IgD-negative memory B cell (primary cell): ENCODE measurements at regions not wholly inside any gene's neighbourhood (a gene's known extent, or its start where the extent isn't known, plus 50 kb on each side); places are given as distances from the start of the nearest gene placed in this dataset.

Experiments
- H3K27ac Mint-ChIP-seq, 3 donors: one replicate each; pipeline ENCODE4 v1.8.0; 2020 to 2022; ENCODE audit warnings: mild to moderate bottlenecking in 3 of 3, mixed read lengths in 3 of 3, moderate library complexity in 1 of 3
- H3K27me3 Mint-ChIP-seq: one replicate; pipeline ENCODE4 v1.8.0; 2021; ENCODE audit warnings: mixed read lengths
- H3K36me3 Mint-ChIP-seq: one replicate; pipeline ENCODE4 v1.8.0; 2020; ENCODE audit warnings: mild to moderate bottlenecking, mixed read lengths
- H3K4me1 Mint-ChIP-seq, 3 donors: one replicate each; pipeline ENCODE4 v1.8.0; 2020 to 2022; ENCODE audit warnings: mixed read lengths in 3 of 3, mild to moderate bottlenecking in 1 of 3
- H3K4me3 Mint-ChIP-seq, 4 donors: one replicate each; pipeline ENCODE4 v1.8.0; 2020 to 2022; ENCODE audit warnings: mild to moderate bottlenecking in 4 of 4, mixed read lengths in 4 of 4, moderate library complexity in 3 of 4
- H3K9me3 Mint-ChIP-seq, 3 donors: one replicate each; pipeline ENCODE4 v1.8.0; 2020 to 2021; ENCODE audit warnings: mixed read lengths in 3 of 3, mild to moderate bottlenecking in 1 of 3

DNA sequence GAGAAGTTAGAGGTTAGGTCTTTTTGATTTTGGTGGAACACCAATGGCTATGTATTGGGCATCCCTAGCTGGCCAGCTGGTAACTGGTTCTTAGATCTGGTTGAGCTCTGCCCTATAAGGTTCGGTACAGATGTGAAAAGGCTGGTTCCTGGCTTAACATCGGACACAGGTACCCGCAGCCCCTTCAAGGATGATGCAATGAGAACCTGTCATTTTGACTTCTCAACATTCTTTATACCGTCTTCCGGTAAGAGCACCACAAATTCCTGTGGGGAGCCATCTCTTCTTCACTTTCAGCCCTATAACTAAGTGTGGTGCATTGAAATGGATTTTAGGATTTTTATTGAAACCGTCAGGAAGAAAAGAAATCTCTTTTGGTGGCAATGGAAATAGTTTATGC lies 222.8 kb downstream of the ADAMTS9 start:
- H3K36me3 Mint-ChIP-seq, result no peaks in the 10 kb centered on the region

DNA sequence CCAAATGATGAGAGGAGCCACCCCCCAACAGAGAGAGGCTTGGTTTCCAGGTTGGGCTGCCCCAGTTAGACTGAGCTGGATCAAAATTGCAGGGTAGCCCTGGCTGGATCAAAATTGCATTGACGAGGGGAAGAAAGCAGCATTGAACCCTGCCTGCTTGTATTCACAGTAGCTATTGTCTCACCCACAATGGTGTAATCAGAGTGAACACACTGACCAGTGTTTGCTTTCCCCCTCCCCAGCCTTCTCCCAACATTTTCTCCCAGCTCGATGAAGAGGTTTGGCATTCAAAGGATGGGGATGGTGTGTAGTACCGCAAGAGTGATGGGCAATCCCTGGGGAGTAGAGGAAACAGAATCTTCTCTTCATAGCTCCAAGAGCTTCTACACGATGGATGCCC lies 223.8 kb downstream of the ADAMTS9 start:
- Mint-ChIP-seq H3K27ac (no peak overlapping the region), H3K9me3 (no peaks in the 10 kb centered on the region), H3K4me3 (no peak overlapping the region), H3K36me3 (no peaks in the 10 kb centered on the region), H3K27me3 (peaks cover 6% of the 10 kb centered on the region), H3K4me1 (peaks cover 0 to 4% (median 0%) of the 10 kb centered on the region in 3 donors)

More for the DNA sequence above, 222.8 kb downstream of the ADAMTS9 start:
- Mint-ChIP-seq H3K4me1 (peaks cover 0 to 4% (median 0%) of the 10 kb centered on the region in 3 donors), H3K27ac (no peak overlapping the region), H3K27me3 (peaks cover 11% of the 10 kb centered on the region), H3K4me3 (no peak overlapping the region), H3K9me3 (no peaks in the 10 kb centered on the region)

DNA sequence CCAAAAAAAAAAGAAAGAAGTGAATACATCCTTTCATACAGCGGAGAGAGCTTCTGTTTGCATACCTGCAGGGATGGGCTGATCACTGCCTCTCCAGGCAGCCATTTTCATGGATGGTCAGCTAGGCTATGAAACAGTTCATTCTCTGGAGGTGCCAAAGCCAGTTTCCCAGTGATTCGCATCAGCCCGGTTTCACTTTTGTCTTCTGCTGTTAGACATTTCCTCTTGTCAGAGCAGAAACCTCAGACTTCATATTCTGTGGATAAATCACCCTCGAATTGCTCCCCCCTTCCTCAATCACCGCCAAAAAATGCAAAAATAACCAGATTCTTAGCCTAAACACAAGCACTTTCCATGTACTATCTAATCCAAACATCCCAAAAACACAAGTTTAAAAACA lies 225.6 kb downstream of the ADAMTS9 start:
- no peaks in the 10 kb centered on the region for H3K9me3 Mint-ChIP-seq
- H3K4me1 Mint-ChIP-seq, result peaks cover 0 to 4% (median 0%) of the 10 kb centered on the region in 3 donors
- peaks cover 6% of the 10 kb centered on the region for H3K27me3 Mint-ChIP-seq
- no peak overlapping the region for H3K4me3 Mint-ChIP-seq
- H3K27ac Mint-ChIP-seq, result no peak overlapping the region
- no peaks in the 10 kb centered on the region for H3K36me3 Mint-ChIP-seq

DNA sequence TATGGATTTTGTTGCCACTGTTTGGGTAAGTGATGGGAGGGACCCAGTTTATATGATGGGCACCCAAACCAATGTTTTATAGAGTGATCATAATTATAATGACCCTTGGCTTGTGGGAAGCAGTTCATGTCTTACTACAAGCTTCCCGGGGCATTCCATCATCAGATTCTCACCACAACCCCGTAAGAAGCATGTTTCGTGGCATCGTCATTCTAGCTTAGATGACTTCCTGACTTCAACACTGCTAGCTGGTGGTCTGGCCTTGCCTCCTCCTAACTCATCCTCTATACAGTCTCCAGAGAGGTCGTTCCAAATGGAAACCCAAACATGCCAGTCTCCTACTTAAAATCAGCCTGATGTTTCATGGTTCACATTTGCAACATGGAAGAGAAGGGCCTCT lies 226.9 kb downstream of the ADAMTS9 start:
- Mint-ChIP-seq H3K27me3 (peaks cover 6% of the 10 kb centered on the region), H3K27ac (no peak overlapping the region)

DNA sequence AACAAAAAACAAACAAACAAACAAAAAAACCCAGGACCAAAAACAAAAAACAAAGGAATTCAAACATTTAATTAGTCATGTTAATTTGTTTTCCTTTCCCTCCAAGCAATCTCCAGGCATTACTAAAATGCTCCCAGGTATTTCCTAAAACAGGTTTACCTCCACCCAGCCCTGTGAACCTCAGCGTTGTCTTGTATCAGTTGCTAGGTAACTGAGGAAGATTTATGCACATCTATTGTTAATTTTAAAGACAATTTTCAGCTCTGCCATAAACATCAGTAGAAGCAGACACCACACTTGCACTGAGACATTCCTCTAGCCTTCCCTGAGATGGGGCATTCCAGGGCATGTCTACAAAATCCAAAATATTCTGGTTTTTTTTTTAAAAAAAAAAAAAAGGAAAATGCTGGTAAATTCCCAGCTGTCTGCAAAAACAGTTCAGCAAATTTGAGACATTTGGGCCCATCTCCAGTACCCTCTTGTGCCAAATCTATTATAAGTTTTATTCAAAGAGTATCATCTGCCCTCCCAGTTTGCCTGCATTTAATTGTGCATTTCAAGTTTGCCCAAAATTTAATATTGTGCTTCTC lies 227.6 kb downstream of the ADAMTS9 start:
- Mint-ChIP-seq H3K9me3 (no peaks in the 10 kb centered on the region), H3K4me1 (peaks cover 0 to 4% (median 3%) of the 10 kb centered on the region in 3 donors), H3K27ac (no peak overlapping the region), H3K4me3 (no peak overlapping the region), H3K36me3 (no peaks in the 10 kb centered on the region), H3K27me3 (peaks cover 6% of the 10 kb centered on the region)

More for the DNA sequence above, 226.9 kb downstream of the ADAMTS9 start:
- H3K36me3 Mint-ChIP-seq, result no peaks in the 10 kb centered on the region
- no peak overlapping the region for H3K4me3 Mint-ChIP-seq
- no peaks in the 10 kb centered on the region for H3K9me3 Mint-ChIP-seq
- peaks cover 0 to 4% (median 0%) of the 10 kb centered on the region in 3 donors for H3K4me1 Mint-ChIP-seq

DNA sequence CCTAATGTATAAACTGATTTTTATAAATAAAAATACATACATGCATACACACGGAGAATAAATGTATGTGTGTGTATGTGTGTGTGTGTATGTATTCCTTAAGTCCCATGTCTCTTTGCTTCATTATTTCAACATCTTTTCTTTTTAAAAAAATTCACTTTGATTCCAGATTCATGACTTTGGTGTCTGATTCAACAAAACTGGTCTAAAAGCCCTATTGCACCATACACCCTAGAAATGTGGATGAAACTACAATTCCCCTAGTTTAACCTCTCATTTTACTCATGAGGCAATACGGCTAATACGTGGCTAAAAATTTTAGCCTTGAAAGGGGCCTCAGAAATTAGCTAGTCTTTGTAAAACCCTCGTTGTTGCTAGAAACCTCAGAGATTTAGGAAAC lies 228.1 kb downstream of the ADAMTS9 start:
- Mint-ChIP-seq H3K4me1 (peaks cover 0 to 4% (median 3%) of the 10 kb centered on the region in 3 donors), H3K27me3 (peaks cover 4% of the 10 kb centered on the region), H3K36me3 (no peaks in the 10 kb centered on the region), H3K27ac (no peak overlapping the region), H3K9me3 (no peaks in the 10 kb centered on the region), H3K4me3 (no peak overlapping the region)

DNA sequence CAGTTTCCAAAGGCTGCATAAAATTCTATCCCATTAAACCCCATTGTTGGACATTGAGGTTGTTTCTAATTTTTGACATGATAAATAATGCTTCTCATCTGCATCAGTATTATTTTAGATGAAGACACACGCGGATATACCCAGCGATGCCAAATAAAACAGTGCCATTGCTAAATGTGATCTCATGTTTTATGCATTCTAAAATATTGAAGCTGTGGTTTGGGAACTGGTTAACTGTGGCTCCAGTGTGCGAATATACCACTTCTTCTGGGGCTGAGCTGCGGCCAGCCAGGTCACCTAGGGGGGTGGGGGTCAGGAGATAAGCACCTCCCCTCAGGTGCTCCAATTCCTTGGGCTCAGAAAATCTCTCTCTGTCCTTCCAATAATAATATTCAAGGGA lies 230.0 kb downstream of the ADAMTS9 start:
- H3K27ac Mint-ChIP-seq, result no peak overlapping the region
- peaks cover 1 to 4% (median 3%) of the 10 kb centered on the region in 3 donors for H3K4me1 Mint-ChIP-seq
- peaks cover 4% of the 10 kb centered on the region for H3K27me3 Mint-ChIP-seq
- H3K4me3 Mint-ChIP-seq, result no peak overlapping the region
- H3K9me3 Mint-ChIP-seq, result no peaks in the 10 kb centered on the region
- peaks cover 1% of the 10 kb centered on the region for H3K36me3 Mint-ChIP-seq

DNA sequence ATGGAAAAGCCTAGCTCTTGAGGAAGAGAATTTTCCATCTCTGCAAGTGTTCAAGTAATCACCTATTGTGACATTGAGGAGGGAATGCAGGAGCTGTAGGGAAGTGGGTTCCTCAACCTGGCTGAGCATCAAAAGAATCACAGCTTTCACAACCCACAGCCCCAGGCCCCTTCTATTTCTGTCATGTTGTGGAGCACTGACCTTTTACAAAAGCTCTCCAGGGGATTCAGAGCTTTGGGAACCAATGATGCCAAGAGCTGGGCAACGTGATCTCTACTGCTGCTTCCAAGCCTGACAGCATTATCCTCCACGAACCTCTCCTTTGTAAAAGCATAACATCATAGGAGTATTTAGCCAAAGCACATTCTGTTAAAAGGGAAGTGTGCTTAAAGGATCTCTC lies 231.1 kb downstream of the ADAMTS9 start:
- H3K9me3 Mint-ChIP-seq, result no peaks in the 10 kb centered on the region
- H3K27ac Mint-ChIP-seq, result no peak overlapping the region
- peaks cover 2% of the 10 kb centered on the region for H3K27me3 Mint-ChIP-seq
- peaks cover 0 to 3% (median 1%) of the 10 kb centered on the region in 3 donors for H3K4me1 Mint-ChIP-seq
- H3K4me3 Mint-ChIP-seq, result no peak overlapping the region
- H3K36me3 Mint-ChIP-seq, result peaks cover 1% of the 10 kb centered on the region

DNA sequence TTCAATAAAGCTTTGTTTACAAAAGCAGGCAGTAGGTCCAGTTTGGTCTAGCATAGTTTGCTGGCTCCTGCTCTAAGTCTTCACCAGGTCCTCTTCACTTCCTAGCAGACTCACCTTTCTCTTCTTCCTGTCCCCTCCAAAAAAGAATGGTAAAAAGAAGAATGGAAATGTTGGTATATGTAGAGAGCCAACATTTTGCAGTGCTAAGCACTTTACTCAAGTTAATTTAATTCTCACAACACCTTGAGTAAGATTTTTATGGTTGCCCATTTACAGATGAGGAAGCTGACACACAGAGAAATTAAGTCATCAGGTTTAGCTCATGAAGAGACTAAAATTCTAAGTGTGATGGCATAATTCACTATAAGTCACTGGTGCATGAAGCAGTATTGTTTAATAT lies 230.1 kb upstream of the PRICKLE2 start:
- no peak overlapping the region for H3K4me3 Mint-ChIP-seq
- no peaks in the 10 kb centered on the region for H3K9me3 Mint-ChIP-seq
- no peak overlapping the region for H3K27ac Mint-ChIP-seq
- H3K27me3 Mint-ChIP-seq, result peaks cover 3% of the 10 kb centered on the region
- H3K36me3 Mint-ChIP-seq, result peaks cover 1% of the 10 kb centered on the region
- H3K4me1 Mint-ChIP-seq, result peaks cover 0 to 3% (median 1%) of the 10 kb centered on the region in 3 donors

DNA sequence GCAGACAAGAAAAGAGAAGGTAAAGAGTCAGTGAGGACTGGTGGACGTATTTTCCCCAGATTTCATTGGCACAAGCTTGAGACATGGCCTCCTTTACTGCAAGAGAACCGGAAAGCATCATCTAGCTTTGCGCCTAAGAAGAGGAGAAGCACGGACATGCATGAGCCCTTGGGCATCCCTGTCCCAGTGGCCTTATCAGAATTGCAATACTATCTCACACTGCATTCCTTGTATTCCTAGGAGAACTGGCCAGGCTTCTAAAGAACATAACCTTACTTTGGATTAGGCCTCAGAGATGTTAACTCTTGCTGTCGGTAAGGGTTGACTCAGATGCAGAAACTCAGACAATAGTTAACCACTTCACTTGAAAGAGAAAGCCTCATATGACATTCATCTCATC lies 229.5 kb upstream of the PRICKLE2 start:
- H3K9me3 Mint-ChIP-seq, result no peaks in the 10 kb centered on the region
- H3K27me3 Mint-ChIP-seq, result peaks cover 4% of the 10 kb centered on the region
- peaks cover 0 to 3% (median 1%) of the 10 kb centered on the region in 3 donors for H3K4me1 Mint-ChIP-seq
- H3K36me3 Mint-ChIP-seq, result peaks cover 1% of the 10 kb centered on the region
- no peak overlapping the region for H3K27ac Mint-ChIP-seq
- no peak overlapping the region for H3K4me3 Mint-ChIP-seq

DNA sequence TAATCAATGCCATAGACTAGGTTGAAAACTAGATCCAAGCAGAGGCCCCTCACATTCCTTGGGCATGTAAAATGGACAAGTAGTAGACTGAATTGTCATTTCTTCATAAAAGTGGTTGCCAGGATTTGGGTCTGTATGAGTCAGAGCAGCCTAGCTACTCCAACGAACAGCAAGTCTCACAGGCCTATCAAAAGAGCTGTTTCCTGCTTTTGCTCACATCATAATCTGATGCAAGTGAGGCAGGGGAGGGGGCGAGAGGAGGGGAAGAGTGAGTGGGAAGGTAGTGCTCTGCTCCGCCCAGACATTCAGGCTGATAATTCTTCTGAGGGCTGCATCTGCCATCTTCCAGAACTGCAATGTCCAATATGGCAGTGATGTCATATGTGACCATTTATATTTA lies 228.9 kb upstream of the PRICKLE2 start:
- H3K9me3 Mint-ChIP-seq, result no peaks in the 10 kb centered on the region
- H3K27me3 Mint-ChIP-seq, result peaks cover 4% of the 10 kb centered on the region
- H3K4me3 Mint-ChIP-seq, result no peak overlapping the region
- H3K4me1 Mint-ChIP-seq, result peaks cover 0 to 3% (median 1%) of the 10 kb centered on the region in 3 donors
- H3K36me3 Mint-ChIP-seq, result peaks cover 1% of the 10 kb centered on the region
- no peak overlapping the region for H3K27ac Mint-ChIP-seq

DNA sequence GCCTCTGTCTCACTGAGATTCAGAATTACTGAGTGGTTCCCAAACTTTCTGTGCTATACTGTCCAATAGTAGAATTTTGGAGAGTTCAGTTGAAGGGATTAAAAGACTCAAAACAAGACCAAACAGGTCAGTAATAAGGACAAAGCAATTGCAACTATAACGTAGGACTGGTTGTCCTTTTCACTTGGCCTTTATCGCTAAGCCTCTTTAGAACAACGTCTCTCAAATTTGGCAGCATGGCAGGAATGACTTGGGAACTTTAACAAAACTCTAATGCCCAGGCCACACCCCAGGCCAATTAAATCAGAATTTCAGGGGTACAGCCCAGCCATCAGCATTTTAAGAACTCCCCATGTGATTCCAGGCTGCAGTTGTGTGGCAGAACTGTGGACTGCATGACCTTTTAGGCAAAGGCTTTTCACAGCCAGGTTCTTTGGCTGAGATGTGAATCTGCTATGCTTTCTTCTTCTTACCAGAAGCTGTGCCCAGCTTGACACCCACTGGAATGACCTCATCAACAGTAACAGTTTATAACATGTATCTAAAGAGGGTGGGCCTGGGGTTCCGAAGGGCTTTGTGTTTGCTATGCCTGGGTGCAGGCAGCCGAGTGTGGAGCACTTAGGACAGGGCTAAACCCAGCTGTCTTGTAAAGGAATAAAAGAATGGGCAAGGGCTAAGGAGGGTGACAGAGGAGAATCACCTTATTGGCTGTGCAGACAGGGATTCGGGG lies 226.2 kb upstream of the PRICKLE2 start:
- peaks cover 1% of the 10 kb centered on the region for H3K36me3 Mint-ChIP-seq
- peaks cover 1 to 4% (median 3%) of the 10 kb centered on the region in 3 donors for H3K4me1 Mint-ChIP-seq
- no peak overlapping the region for H3K4me3 Mint-ChIP-seq
- H3K9me3 Mint-ChIP-seq, result no peaks in the 10 kb centered on the region
- H3K27me3 Mint-ChIP-seq, result peaks cover 6% of the 10 kb centered on the region
- H3K27ac Mint-ChIP-seq, result no peak overlapping the region

DNA sequence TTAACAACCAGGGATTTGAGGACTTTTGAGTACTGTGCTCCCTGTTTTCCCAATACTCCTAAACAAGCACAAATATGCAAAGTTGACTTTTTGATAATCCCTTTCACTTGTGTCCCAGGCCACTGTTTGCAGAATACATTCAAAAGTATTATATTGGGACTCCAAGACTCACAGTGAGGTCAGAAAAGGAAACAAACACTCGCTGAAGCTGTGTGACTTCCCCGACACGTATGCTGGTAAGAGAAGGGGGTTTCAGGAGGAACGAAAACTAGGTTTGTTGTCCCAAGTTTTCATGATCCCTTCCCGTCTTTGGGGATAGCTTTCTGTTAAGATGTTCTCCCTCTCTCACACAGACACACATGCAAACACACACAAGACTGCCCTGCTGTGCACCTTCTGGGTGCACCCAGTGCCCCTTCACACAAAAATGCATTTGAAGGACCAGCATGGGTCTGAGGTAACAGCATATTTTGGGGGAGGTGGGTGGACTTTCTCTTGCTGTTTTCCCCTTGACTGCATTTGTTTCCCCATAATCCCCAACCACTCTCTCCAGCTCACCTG lies 225.2 kb upstream of the PRICKLE2 start:
- Mint-ChIP-seq H3K27me3 (peaks cover 13% of the 10 kb centered on the region), H3K27ac (no peak overlapping the region), H3K36me3 (peaks cover 1% of the 10 kb centered on the region), H3K4me3 (no peak overlapping the region), H3K4me1 (peaks cover under 1 to 4% (median 1%) of the 10 kb centered on the region in 3 donors), H3K9me3 (no peaks in the 10 kb centered on the region)

DNA sequence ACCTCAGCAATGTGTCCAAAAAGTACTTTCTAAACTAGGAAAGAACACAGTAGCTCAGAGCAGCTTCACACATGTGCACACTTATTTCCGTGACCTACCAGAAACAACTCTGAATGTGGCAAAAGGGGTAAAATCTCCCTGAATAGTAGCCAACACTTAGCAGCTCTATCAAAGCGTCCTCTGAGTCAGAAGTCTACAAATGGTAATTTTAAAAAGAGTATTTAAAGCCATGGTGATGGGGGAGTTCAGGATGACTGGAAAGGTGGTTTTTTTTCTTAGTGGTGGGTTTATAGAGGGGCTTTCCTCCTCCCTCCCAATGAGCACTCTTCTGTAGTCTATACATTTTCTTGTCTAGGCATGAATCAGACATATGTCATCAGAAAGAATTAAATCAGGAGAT lies 223.8 kb upstream of the PRICKLE2 start:
- Mint-ChIP-seq H3K27ac (no peak overlapping the region), H3K27me3 (peaks cover 19% of the 10 kb centered on the region), H3K4me1 (peaks cover 0 to 4% (median 0%) of the 10 kb centered on the region in 3 donors), H3K4me3 (no peak overlapping the region), H3K9me3 (no peaks in the 10 kb centered on the region), H3K36me3 (no peaks in the 10 kb centered on the region)

DNA sequence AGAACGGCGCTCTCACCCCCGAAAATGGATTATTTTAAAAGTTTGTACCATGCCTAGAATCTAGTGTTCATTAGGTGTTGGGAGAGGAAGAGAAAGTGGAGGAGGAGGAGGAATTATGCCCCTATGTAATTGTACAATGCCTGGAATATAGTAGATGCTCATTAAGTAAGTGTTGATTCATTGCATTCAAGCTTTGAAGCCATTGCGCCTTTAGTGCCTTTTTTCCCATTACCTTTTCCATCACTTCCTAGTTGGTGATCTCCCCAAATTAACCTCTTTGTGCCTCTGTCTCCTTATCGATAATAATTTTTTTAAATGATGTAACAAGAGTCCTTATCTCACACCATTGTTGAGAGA lies 220.7 kb upstream of the PRICKLE2 start:
- Mint-ChIP-seq H3K9me3 (no peaks in the 10 kb centered on the region), H3K36me3 (no peaks in the 10 kb centered on the region), H3K27ac (no peak overlapping the region), H3K4me1 (peaks cover 0 to 4% (median 0%) of the 10 kb centered on the region in 3 donors), H3K27me3 (peaks cover 27% of the 10 kb centered on the region), H3K4me3 (peak overlapping the region in 1 of 4 donors; percentile 83)
